Heart left ventricle (tissue), 16 donors: ENCODE measurements at regions not wholly inside any gene's neighbourhood (a gene's known extent, or its start where the extent isn't known, plus 50 kb on each side); places are given as distances from the start of the nearest gene placed in this dataset.

Source experiments
- ATAC-seq, 4 donors: fragments of 200-7000 bp; cut with Tn5 transposase; one replicate each; pipeline ENCODE4 v1.9.1; 2020 to 2022; ENCODE audit warnings: moderate library complexity in 4 of 4, mild to moderate bottlenecking in 3 of 4, moderate number of reproducible peaks in 1 of 4
- DNase-seq, 5 donors: peaks; one replicate each; pipeline ENCODE4 v3.0.0-alpha.2; 2020
- H3K27ac ChIP-seq, 12 donors: fragments of 200-600 bp; sonication (generic) in 4 of 12; one replicate each; pipeline versions ENCODE4 v1.5.0 to v1.8.0; 2016 to 2022; ENCODE audit warnings: mild to moderate bottlenecking in 2 of 12
- H3K27me3 ChIP-seq, 9 donors: fragments of 200-600 bp; sonication (generic) in 2 of 9; one replicate each; pipeline versions ENCODE4 v1.5.1 to v1.8.0; 2016 to 2022; ENCODE audit warnings: mild to moderate bottlenecking in 3 of 9
- H3K36me3 ChIP-seq, 9 donors: fragments of 200-600 bp; sonication (generic) in 2 of 9; one replicate each; pipeline versions ENCODE4 v1.5.0 to v1.8.0; 2018 to 2022; ENCODE audit warnings: mild to moderate bottlenecking in 2 of 9
- H3K4me1 ChIP-seq, 12 donors: fragments of 200-600 bp; sonication (generic) in 4 of 12; one replicate each; pipeline versions ENCODE4 v1.5.0 to v1.8.0; 2016 to 2022; ENCODE audit warnings: mild to moderate bottlenecking in 3 of 12
- H3K4me3 ChIP-seq, 12 donors: fragments of 200-600 bp; sonication (generic) in 4 of 12; one replicate each; pipeline versions ENCODE4 v1.5.0 to v1.8.0; 2017 to 2022; ENCODE audit warnings: mild to moderate bottlenecking in 9 of 12, moderate library complexity in 4 of 12
- H3K9me3 ChIP-seq, 12 donors: fragments of 200-600 bp; sonication (generic) in 4 of 12; one replicate each; pipeline versions ENCODE4 v1.5.0 to v1.8.0; 2016 to 2022; ENCODE audit warnings: mild to moderate bottlenecking in 1 of 12
- POLR2A ChIP-seq, 2 donors: fragments of 450-650 bp; IDR thresholded peaks; one replicate each; pipeline ENCODE4 v1.6.1; 2017; ENCODE audit warnings: antibody characterized with exemption in 2 of 2, mild to moderate bottlenecking in 2 of 2, moderate library complexity in 2 of 2
- WGBS, 4 donors: extraction: QIAGEN DNeasy Blood & Tissue Kit in 2 of 4; methylation state at CpG; one replicate each; pipeline versions ENCODE4 v1.1.5 to v1.1.7; 2013 to 2018; 5-methylcytosine and 5-hydroxymethylcytosine counted together
- intact Hi-C, 10 donors: fragments of 100-400 bp; cut with DNase I; formaldehyde crosslinking; loops; one replicate each; pipeline versions ENCODE4 v1.11.1 to v1.14.2; 2022
- TF ChIP-seq, protein P1 (sequence below), 12 donors: fragments of 200-600 bp; sonication (generic) in 4 of 12; IDR thresholded peaks; one replicate each; pipeline versions ENCODE4 v1.5.0 to v1.8.0; 2018 to 2022; ENCODE audit warnings: antibody characterized with exemption in 12 of 12, mild to moderate bottlenecking in 5 of 12
- donor health status: ischemic (EF 13 %, LVEDD 7.1; RV severe dilation, severe dysfunction).
- donor health status: healthy with polysubstance abuse.
- donor health status: DM: no; HTN: yes; CAD: no.
- donor health status: DM: no; HTN: no; CAD: no.
- donor health status: ischemic (EF 25% LVEDD 6.9; RV normal size, moderate dysfunction).
- donor health status: ischemic (EF 25% LVEDD 5.7; RV mildly dilated, moderate dysfunction).
- donor health status: healthy.
- donor health status: DM: yes; HTN: yes; CAD: no.
- donor health status: ischemic (EF 35%, LVEDD 5.7; RV mildly dilated, moderate dysfunction).
- donor health status: nonischemic (EF 11% LVEDD 7.7; RV severe dilation, severe dysfunction).
- donor health status: DM: yes; HTN: yes; CAD: no.
- donor health status: PGD.
- donor health status: ischemic (EF 29% LVEDD 5.4; RV normal size, mild dysfunction).
- donor health status: nonischemic (EF 23%, LVEDD 6.1; RV moderate dilation, normal function).

GRCh38 chr15:31974154-31974794 lies 56.0 kb upstream of the CHRNA7 start:
- Histone ChIP-seq H3K9me3 (no peaks in the 10 kb centered on the region), H3K27ac (no peak overlapping the region), H3K27me3 (peaks cover 0 to 38% (median 10%) of the 10 kb centered on the region in 9 donors), H3K36me3 (no peaks in the 10 kb centered on the region), H3K4me3 (no peak overlapping the region), H3K4me1 (peaks cover 0 to 10% (median 7%) of the 10 kb centered on the region in 12 donors)
- TF ChIP-seq POLR2A (IDR thresholded peaks at IDR 0.05) = no peak
- TF ChIP-seq, protein P1, sequence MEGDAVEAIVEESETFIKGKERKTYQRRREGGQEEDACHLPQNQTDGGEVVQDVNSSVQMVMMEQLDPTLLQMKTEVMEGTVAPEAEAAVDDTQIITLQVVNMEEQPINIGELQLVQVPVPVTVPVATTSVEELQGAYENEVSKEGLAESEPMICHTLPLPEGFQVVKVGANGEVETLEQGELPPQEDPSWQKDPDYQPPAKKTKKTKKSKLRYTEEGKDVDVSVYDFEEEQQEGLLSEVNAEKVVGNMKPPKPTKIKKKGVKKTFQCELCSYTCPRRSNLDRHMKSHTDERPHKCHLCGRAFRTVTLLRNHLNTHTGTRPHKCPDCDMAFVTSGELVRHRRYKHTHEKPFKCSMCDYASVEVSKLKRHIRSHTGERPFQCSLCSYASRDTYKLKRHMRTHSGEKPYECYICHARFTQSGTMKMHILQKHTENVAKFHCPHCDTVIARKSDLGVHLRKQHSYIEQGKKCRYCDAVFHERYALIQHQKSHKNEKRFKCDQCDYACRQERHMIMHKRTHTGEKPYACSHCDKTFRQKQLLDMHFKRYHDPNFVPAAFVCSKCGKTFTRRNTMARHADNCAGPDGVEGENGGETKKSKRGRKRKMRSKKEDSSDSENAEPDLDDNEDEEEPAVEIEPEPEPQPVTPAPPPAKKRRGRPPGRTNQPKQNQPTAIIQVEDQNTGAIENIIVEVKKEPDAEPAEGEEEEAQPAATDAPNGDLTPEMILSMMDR (IDR thresholded peaks at IDR 0.05) = no peak
- intact Hi-C loops = loop anchor here in 5 of 10 donors (5.0 to 10.0 kb wide), 5 partner anchors 59 to 399 kb away; no protein-coding TSS in a partner anchor
- no peak for DNase-seq
- ATAC-seq = no peak
- 57 to 67% (median 61%) methylated on average over 5 to 6 of the region's 6 CpGs for WGBS, 4 donors

GRCh38 chr15:31974855-31975829 lies 55.2 kb upstream of the CHRNA7 start:
- no peak overlapping the region for H3K27ac ChIP-seq
- 13 to 17% (median 15%) methylated on average over 20 to 36 of the region's 36 CpGs for WGBS, 4 donors
- H3K36me3 ChIP-seq = no peaks in the 10 kb centered on the region
- TF ChIP-seq, protein P1 (IDR thresholded peaks at IDR 0.05) = peak; percentile 46 to 83 (median 60)
- TF ChIP-seq POLR2A (IDR thresholded peaks at IDR 0.05) = no peak
- H3K4me1 ChIP-seq = peaks cover 0 to 10% (median 7%) of the 10 kb centered on the region in 12 donors
- intact Hi-C loops = loop anchor here in 6 of 10 donors (5.0 to 10.0 kb wide), 5 partner anchors 60 to 400 kb away; no protein-coding TSS in a partner anchor
- H3K9me3 ChIP-seq = no peaks in the 10 kb centered on the region
- peaks cover 0 to 39% (median 10%) of the 10 kb centered on the region in 9 donors for H3K27me3 ChIP-seq
- ATAC-seq (peak in 3 of 4 donors; percentile 41 to 52 (median 41)), DNase-seq (no peak)
- peak overlapping the region in 10 of 12 donors; percentile 8 to 38 (median 26) for H3K4me3 ChIP-seq

GRCh38 chr15:31975830-31976229 lies 54.5 kb upstream of the CHRNA7 start:
- intact Hi-C loops = loop anchor here in 5 of 10 donors (5.0 to 10.0 kb wide), 4 partner anchors 61 to 401 kb away; no protein-coding TSS in a partner anchor
- DNase-seq (no peak), ATAC-seq (peak in 1 of 4 donors; percentile 7)
- TF ChIP-seq POLR2A (IDR thresholded peaks at IDR 0.05) = no peak
- TF ChIP-seq, protein P1 (IDR thresholded peaks at IDR 0.05) = peak in 1 of 12 donors; percentile 12
- H3K4me3 ChIP-seq = no peak overlapping the region
- WGBS, 4 donors = 85 to 88% (median 86%) methylated on average over 8 to 9 of the region's 9 CpGs
- H3K4me1 ChIP-seq = peaks cover 0 to 10% (median 7%) of the 10 kb centered on the region in 12 donors
- no peaks in the 10 kb centered on the region for H3K9me3 ChIP-seq
- H3K36me3 ChIP-seq = no peaks in the 10 kb centered on the region
- H3K27ac ChIP-seq = no peak overlapping the region
- peaks cover 0 to 39% (median 10%) of the 10 kb centered on the region in 9 donors for H3K27me3 ChIP-seq
